Colonic mucosa (tissue), 4 donors: ENCODE measurements at regions not wholly inside any gene's neighbourhood (a gene's known extent, or its start where the extent isn't known, plus 50 kb on each side); places are given as distances from the start of the nearest gene placed in this dataset.

ENCODE experiments used
- DNase-seq: peaks from one replicate; pipeline ENCODE4 v3.0.0-alpha.2; 2020
- H3K27ac ChIP-seq: fragments of 200-600 bp; one replicate; pipeline ENCODE4 v1.8.0; 2021
- H3K27me3 ChIP-seq: fragments of 200-600 bp; one replicate; pipeline ENCODE4 v1.8.0; 2021
- H3K36me3 ChIP-seq: fragments of 200-600 bp; one replicate; pipeline ENCODE4 v1.8.0; 2021
- H3K4me1 ChIP-seq: fragments of 200-600 bp; one replicate; pipeline ENCODE4 v1.8.0; 2021; ENCODE audit warnings: mild to moderate bottlenecking
- H3K4me3 ChIP-seq: fragments of 200-600 bp; one replicate; pipeline ENCODE4 v1.8.0; 2021
- H3K9ac ChIP-seq, 2 donors: one replicate each; pipeline ENCODE4 v1.7.0; 2013; ENCODE audit warnings: control low read depth in 2 of 2, low read depth in 2 of 2, low read length in 2 of 2
- H3K9me3 ChIP-seq: fragments of 200-600 bp; one replicate; pipeline ENCODE4 v1.8.0; 2021
- intact Hi-C: fragments of 100-400 bp; cut with DNase I; formaldehyde crosslinking; loops from one replicate; pipeline ENCODE4 v1.14.1; 2022
- TF ChIP-seq, protein P1 (sequence below): fragments of 200-600 bp; IDR thresholded peaks from one replicate; pipeline ENCODE4 v1.8.0; 2022; ENCODE audit warnings: antibody characterized with exemption, mild to moderate bottlenecking
- donor health status: healthy.
- donor health status: DM: no; HTN: no; CAD: no.
- donor health status: DM: no; HTN: no; CAD: no.

DNA sequence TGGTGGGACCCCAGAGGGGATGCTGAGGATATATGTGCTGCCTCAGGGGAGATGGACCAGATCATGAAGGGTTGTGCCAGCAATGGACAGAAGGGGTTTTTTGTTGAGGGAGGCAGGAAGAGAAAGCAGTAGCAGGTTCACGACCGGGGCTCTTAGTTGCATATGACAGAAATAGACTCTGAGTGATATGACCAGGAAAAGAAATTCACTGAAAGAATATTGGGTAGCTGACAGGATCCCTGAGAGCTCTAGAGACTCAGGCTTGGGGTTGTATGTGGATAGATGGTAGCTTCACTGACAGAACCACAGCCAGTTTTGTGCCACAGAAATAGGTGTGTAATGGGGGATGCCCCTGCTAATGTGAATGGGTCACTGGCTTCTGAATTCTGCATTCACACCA, 241.6 kb downstream of the ZNF621 start:
- intact Hi-C loops, result no loop called here

DNA sequence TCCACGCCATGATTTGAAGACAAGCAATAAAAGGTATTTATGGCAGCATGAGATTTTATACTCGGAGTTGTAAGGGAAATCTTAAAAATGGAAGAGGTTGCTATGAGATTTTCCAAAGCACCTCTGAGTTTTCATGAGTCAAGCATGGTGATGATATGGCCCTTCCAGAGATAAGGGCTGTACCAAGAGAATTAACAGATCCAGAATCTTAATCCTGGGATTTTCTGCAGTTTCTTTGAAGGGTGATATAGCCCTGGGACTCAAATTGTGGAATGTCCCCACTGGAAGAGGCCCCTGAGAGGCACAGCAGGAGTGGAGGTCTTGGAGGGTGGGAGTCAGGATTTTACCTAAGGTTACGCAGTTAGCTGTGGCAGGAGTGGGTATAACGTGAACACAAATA, 243.3 kb downstream of the ZNF621 start:
- Histone ChIP-seq H3K4me1 (peaks cover 4% of the 10 kb centered on the region), H3K9me3 (no peaks in the 10 kb centered on the region), H3K9ac (no peak overlapping the region), H3K27me3 (no peaks in the 10 kb centered on the region), H3K4me3 (no peak overlapping the region), H3K36me3 (no peaks in the 10 kb centered on the region), H3K27ac (no peak overlapping the region)
- intact Hi-C loops, result no loop called here
- DNase-seq, result no peak
- TF ChIP-seq, protein P1, sequence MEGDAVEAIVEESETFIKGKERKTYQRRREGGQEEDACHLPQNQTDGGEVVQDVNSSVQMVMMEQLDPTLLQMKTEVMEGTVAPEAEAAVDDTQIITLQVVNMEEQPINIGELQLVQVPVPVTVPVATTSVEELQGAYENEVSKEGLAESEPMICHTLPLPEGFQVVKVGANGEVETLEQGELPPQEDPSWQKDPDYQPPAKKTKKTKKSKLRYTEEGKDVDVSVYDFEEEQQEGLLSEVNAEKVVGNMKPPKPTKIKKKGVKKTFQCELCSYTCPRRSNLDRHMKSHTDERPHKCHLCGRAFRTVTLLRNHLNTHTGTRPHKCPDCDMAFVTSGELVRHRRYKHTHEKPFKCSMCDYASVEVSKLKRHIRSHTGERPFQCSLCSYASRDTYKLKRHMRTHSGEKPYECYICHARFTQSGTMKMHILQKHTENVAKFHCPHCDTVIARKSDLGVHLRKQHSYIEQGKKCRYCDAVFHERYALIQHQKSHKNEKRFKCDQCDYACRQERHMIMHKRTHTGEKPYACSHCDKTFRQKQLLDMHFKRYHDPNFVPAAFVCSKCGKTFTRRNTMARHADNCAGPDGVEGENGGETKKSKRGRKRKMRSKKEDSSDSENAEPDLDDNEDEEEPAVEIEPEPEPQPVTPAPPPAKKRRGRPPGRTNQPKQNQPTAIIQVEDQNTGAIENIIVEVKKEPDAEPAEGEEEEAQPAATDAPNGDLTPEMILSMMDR, result no peak

More for the DNA sequence above, 241.6 kb downstream of the ZNF621 start:
- no peak overlapping the region for H3K9ac ChIP-seq
- no peaks in the 10 kb centered on the region for H3K27me3 ChIP-seq
- no peak overlapping the region for H3K4me3 ChIP-seq
- H3K36me3 ChIP-seq, result no peaks in the 10 kb centered on the region
- peaks cover 4% of the 10 kb centered on the region for H3K4me1 ChIP-seq
- DNase-seq, result no peak
- no peaks in the 10 kb centered on the region for H3K9me3 ChIP-seq
- TF ChIP-seq, protein P1, result no peak
- H3K27ac ChIP-seq, result no peak overlapping the region

DNA sequence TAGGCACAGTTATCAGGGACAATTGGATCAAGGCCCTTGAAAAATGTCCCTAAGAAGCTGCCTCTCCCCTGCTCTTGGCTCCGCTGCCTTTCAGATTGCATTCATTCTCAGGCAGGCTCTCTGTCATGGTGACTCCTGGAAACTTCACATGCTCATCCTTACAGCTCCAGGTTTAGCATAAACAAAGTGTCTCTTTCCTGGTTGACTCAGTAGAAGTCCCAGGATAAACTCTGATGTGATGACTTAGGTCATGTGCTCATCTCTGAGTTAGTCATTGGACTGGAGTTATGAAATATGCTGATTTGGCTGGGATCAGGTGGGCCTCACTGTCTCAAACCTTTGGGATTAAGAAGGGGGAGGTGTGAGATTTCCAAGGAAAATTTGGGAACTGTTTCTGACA, 243.8 kb downstream of the ZNF621 start:
- Histone ChIP-seq H3K9ac (no peak overlapping the region), H3K36me3 (no peaks in the 10 kb centered on the region), H3K4me1 (peaks cover 4% of the 10 kb centered on the region), H3K27ac (no peak overlapping the region), H3K27me3 (no peaks in the 10 kb centered on the region), H3K9me3 (no peaks in the 10 kb centered on the region), H3K4me3 (no peak overlapping the region)
- intact Hi-C loops, result no loop called here
- TF ChIP-seq, protein P1, result no peak
- DNase-seq, result no peak

DNA sequence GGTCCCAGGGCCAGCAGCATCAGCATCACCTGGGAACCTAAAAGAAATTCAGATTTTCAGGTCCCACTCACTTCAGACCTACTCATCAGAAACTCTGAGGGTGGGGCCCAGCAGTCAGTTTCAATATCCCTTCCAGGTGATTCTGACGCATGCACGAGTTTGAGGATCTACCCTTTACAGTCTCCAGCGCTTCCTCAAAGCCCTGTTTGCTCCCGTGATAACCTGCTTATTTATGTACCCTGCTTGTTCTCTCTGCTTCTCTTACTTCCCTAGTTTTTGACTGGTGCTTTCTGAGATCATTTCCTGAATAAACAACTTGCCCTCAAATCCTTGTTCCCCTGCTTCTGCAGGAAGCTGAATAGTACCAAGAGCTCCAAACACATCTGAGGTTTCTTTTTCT, 245.3 kb downstream of the ZNF621 start:
- peak; percentile 52 for DNase-seq
- peak overlapping the region; percentile 52 for H3K27ac ChIP-seq

DNA sequence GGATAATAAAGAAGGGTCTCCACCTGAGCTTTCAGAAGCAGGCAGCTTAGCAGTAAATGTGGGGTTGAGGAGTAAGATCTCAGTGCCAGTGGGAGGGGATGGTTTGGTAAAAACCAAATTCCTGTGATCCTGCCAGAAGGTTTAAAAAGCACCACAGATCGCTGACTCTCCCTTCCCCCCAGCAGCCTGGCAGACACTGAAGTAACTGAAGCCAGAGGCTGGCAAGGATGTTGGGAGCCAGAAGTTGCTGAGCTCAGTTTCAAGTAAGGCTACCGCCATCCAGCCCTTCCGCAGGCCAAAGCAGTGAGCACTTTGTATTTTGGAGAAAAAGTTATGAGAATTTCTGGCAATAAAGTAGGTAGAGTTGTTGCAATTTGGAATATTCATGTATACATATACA, 246.4 kb downstream of the ZNF621 start:
- intact Hi-C loops, result no loop called here
- no peak overlapping the region for H3K27ac ChIP-seq
- TF ChIP-seq, protein P1, result no peak

More for the DNA sequence above, 245.3 kb downstream of the ZNF621 start:
- Histone ChIP-seq H3K27me3 (no peaks in the 10 kb centered on the region), H3K9me3 (no peaks in the 10 kb centered on the region), H3K9ac (no peak overlapping the region), H3K36me3 (no peaks in the 10 kb centered on the region), H3K4me3 (no peak overlapping the region), H3K4me1 (peaks cover 4% of the 10 kb centered on the region)
- TF ChIP-seq, protein P1, result no peak
- intact Hi-C loops, result no loop called here

DNA sequence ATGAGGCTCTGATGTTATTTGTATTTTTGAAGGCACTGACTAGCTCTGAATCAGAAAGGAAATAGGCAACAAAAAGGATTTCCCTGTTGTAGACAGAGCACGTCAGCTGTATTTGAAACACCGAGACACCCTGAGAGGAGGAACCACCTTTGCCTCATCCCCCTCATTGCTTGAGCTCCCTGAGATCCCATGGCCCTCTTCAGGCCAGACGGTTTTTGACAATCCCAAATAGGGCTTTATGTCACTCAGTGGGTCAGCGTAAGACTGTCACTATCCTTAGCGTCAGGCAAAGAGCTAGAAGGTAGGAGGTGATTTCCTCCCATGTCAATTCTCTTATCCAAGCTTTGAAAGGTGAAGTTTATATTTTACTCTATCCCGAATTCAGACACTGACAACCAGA, 254.3 kb downstream of the ZNF621 start:
- no peaks in the 10 kb centered on the region for H3K36me3 ChIP-seq
- H3K27me3 ChIP-seq, result no peaks in the 10 kb centered on the region
- TF ChIP-seq, protein P1, result no peak
- no peak overlapping the region for H3K27ac ChIP-seq
- H3K9ac ChIP-seq, result no peak overlapping the region
- no peak overlapping the region for H3K4me3 ChIP-seq
- no peaks in the 10 kb centered on the region for H3K9me3 ChIP-seq
- DNase-seq, result no peak
- H3K4me1 ChIP-seq, result no peaks in the 10 kb centered on the region
- intact Hi-C loops, result no loop called here

More for the DNA sequence above, 246.4 kb downstream of the ZNF621 start:
- no peak overlapping the region for H3K9ac ChIP-seq
- H3K4me3 ChIP-seq, result no peak overlapping the region
- no peaks in the 10 kb centered on the region for H3K27me3 ChIP-seq
- no peaks in the 10 kb centered on the region for H3K36me3 ChIP-seq
- no peak for DNase-seq
- no peaks in the 10 kb centered on the region for H3K9me3 ChIP-seq
- peaks cover 4% of the 10 kb centered on the region for H3K4me1 ChIP-seq
